ENCODE measurements at regions not wholly inside any gene's neighbourhood (a gene's known extent, or its start where the extent isn't known, plus 50 kb on each side); places are given as distances from the start of the nearest gene placed in this dataset.

- no peak for TF ChIP-seq ZFX (IDR thresholded peaks at IDR 0.05; ENCODE audit: borderline replicate concordance)
- TF ChIP-seq CTCF (IDR thresholded peaks at IDR 0.05) = no peak
- H3K27ac ChIP-seq = no peak overlapping the region
Measured at GRCh38 chr3:76134166-76134565, 348.8 kb upstream of the ZNF717 start.

GRCh38 chr3:76138921-76139320 is 353.6 kb upstream of the ZNF717 start:
- H3K27ac ChIP-seq = no peak overlapping the region
- TF ChIP-seq ZFX (IDR thresholded peaks at IDR 0.05; ENCODE audit: borderline replicate concordance) = no peak
- no peak for TF ChIP-seq CTCF (IDR thresholded peaks at IDR 0.05)

GRCh38 chr3:76147846-76148245 is 362.5 kb upstream of the ZNF717 start:
- TF ChIP-seq ZFX (IDR thresholded peaks at IDR 0.05; ENCODE audit: borderline replicate concordance) = no peak
- TF ChIP-seq CTCF (IDR thresholded peaks at IDR 0.05) = no peak
- H3K27ac ChIP-seq = no peak overlapping the region

GRCh38 chr3:76152028-76152427 is 366.7 kb upstream of the ZNF717 start:
- no peak overlapping the region for H3K27ac ChIP-seq
- TF ChIP-seq CTCF (IDR thresholded peaks at IDR 0.05) (no peak), ZFX (IDR thresholded peaks at IDR 0.05; ENCODE audit: borderline replicate concordance) (no peak)

GRCh38 chr3:76161856-76162255 is 376.5 kb upstream of the ZNF717 start:
- H3K27ac ChIP-seq = no peak overlapping the region
- TF ChIP-seq CTCF (IDR thresholded peaks at IDR 0.05) (no peak), ZFX (IDR thresholded peaks at IDR 0.05; ENCODE audit: borderline replicate concordance) (no peak)

GRCh38 chr3:76171647-76172046 is 386.3 kb upstream of the ZNF717 start:
- TF ChIP-seq CTCF (IDR thresholded peaks at IDR 0.05) = no peak
- TF ChIP-seq ZFX (IDR thresholded peaks at IDR 0.05; ENCODE audit: borderline replicate concordance) = no peak
- no peak overlapping the region for H3K27ac ChIP-seq

GRCh38 chr3:76177610-76178009 is 392.3 kb upstream of the ZNF717 start:
- H3K27ac ChIP-seq = no peak overlapping the region
- no peak for TF ChIP-seq ZFX (IDR thresholded peaks at IDR 0.05; ENCODE audit: borderline replicate concordance)
- no peak for TF ChIP-seq CTCF (IDR thresholded peaks at IDR 0.05)
